A549 (cell line): ENCODE measurements at regions not wholly inside any gene's neighbourhood (a gene's known extent, or its start where the extent isn't known, plus 50 kb on each side); places are given as distances from the start of the nearest gene placed in this dataset.

Experiments used
- ATAC-seq, 2 experiments: fragments of 200-7000 bp in 1 of 2; fragments of >200 bp in 1 of 2; cut with Nextera tagmentation in 1 of 2; cut with Tn5 transposase in 1 of 2; 3 replicates each; pipeline versions ENCODE4 v1.8.0 to v1.9.1; 2018 to 2020; ENCODE audit warnings: mild to moderate bottlenecking in 1 of 2, moderate library complexity in 1 of 2
- CTCF ChIA-PET: fragments of 300-600 bp; sonication (Branson Sonifier 250); formaldehyde crosslinking; extraction: SDS; loops from one replicate; lab custom pipeline; 2021; ENCODE audit warnings: antibody characterized with exemption, inconsistent platforms; lab: Yijun Ruan, JAX
- POLR2A ChIA-PET: fragments of 350-600 bp; formaldehyde crosslinking; extraction: SDS; loops from one replicate; lab custom pipeline; 2021; ENCODE audit warnings: antibody characterized with exemption, inconsistent platforms; lab: Yijun Ruan, JAX
- DNase-seq, 2 experiments: peaks; one replicate each; pipeline versions ENCODE4 v3.0.0 to v3.0.0-alpha.2; 2011 to 2016; ENCODE audit warnings: low read depth in 1 of 2, low spot score in 1 of 2
- FAIRE-seq: peaks from 2 replicates; lab custom pipeline; 2011; peaks lifted over from hg19 to GRCh38; lab: Jason Lieb, UNC
- H3K27ac ChIP-seq, 2 experiments: fragments of >200 bp; sonication (Bioruptor Twin); formaldehyde crosslinking; 3 replicates each; pipeline ENCODE4 v1.5.1; 2016 to 2017
- H3K4me1 ChIP-seq: fragments of >200 bp; sonication (Bioruptor Twin); formaldehyde crosslinking; 3 replicates; pipeline ENCODE4 v1.6.1; 2016
- H3K4me2 ChIP-seq: fragments of >200 bp; sonication (Bioruptor Twin); formaldehyde crosslinking; 3 replicates; pipeline ENCODE4 v1.6.1; 2016
- H3K4me3 ChIP-seq: fragments of >200 bp; sonication (Bioruptor Twin); formaldehyde crosslinking; 3 replicates; pipeline ENCODE4 v1.5.1; 2016
- H3K9me3 ChIP-seq: fragments of >200 bp; sonication (Bioruptor Twin); formaldehyde crosslinking; 3 replicates; pipeline ENCODE4 v1.6.1; 2016
- CBX2 ChIP-seq: fragments of 200-600 bp; sonication (generic); IDR thresholded peaks from 2 replicates; pipeline ENCODE4 v1.6.1; 2016; ENCODE audit warnings: low read depth, mild to moderate bottlenecking, borderline replicate concordance
- EHMT2 ChIP-seq: fragments of 200-600 bp; sonication (generic); IDR thresholded peaks from 2 replicates; pipeline ENCODE4 v1.6.1; 2016; ENCODE audit warnings: antibody characterized with exemption, low read depth, mild to moderate bottlenecking, moderate library complexity
- EP300 ChIP-seq, 2 experiments: fragments of >200 bp; sonication (Bioruptor Twin); formaldehyde crosslinking; IDR thresholded peaks; 2 replicates in 1 of 2; 3 replicates in 1 of 2; pipeline ENCODE4 v1.6.1; 2016 to 2017
- ESRRA ChIP-seq: fragments of 150-350 bp; IDR thresholded peaks from 2 replicates; pipeline ENCODE4 v1.6.1; 2014; ENCODE audit warnings: mild to moderate bottlenecking, low read length, borderline replicate concordance
- FOXS1 ChIP-seq: fragments of 250-450 bp; sonication (Bioruptor Pico); IDR thresholded peaks from 2 replicates; pipeline ENCODE4 v1.5.0; 2020; ENCODE audit warnings: mild to moderate bottlenecking, moderate library complexity
- JUN ChIP-seq, 2 experiments: fragments of >200 bp; sonication (Bioruptor Twin); formaldehyde crosslinking; IDR thresholded peaks; 2 replicates in 1 of 2; 3 replicates in 1 of 2; pipeline ENCODE4 v1.6.1; 2016 to 2017
- KDM5A ChIP-seq: fragments of 200-600 bp; sonication (generic); IDR thresholded peaks from 2 replicates; pipeline ENCODE4 v1.6.1; 2016; ENCODE audit warnings: antibody characterized with exemption, mild to moderate bottlenecking
- MAFK ChIP-seq: fragments of 450-650 bp; IDR thresholded peaks from 2 replicates; pipeline ENCODE4 v1.6.1; 2014; ENCODE audit not compliant: partially characterized antibody
- MAZ ChIP-seq: fragments of 150-350 bp; IDR thresholded peaks from 2 replicates; pipeline ENCODE4 v1.6.1; 2014; ENCODE audit warnings: antibody characterized with exemption, low read depth, low read length, borderline replicate concordance
- NPAS2 ChIP-seq: fragments of 250-450 bp; sonication (Bioruptor Pico); IDR thresholded peaks from 2 replicates; pipeline ENCODE4 v1.8.0; 2022; ENCODE audit warnings: mild to moderate bottlenecking, moderate library complexity, borderline replicate concordance
- POLR2A ChIP-seq: IDR thresholded peaks from 2 replicates; pipeline ENCODE4 v1.6.1; 2012; ENCODE audit warnings: mild to moderate bottlenecking, low read length
- RFX5 ChIP-seq: fragments of 450-650 bp; IDR thresholded peaks from 2 replicates; pipeline ENCODE4 v1.7.1; 2014; ENCODE audit warnings: antibody characterized with exemption, mild to moderate bottlenecking, moderate library complexity
- ZNF302 ChIP-seq: fragments of 250-450 bp; sonication (Bioruptor Pico); IDR thresholded peaks from 2 replicates; pipeline ENCODE4 v1.9.0; 2021; ENCODE audit warnings: inconsistent platforms, mild to moderate bottlenecking, moderate library complexity
- WGBS: methylation state at CpG from one replicate; pipeline ENCODE4 v1.1.6; 2017; ENCODE audit errors: missing lambda C conversion rate; 5-methylcytosine and 5-hydroxymethylcytosine counted together
- TF ChIP-seq, protein P1 (sequence below): fragments of 250-450 bp; sonication (Bioruptor Pico); IDR thresholded peaks from 2 replicates; pipeline ENCODE4 v1.5.0; 2020; ENCODE audit warnings: low read depth, mild to moderate bottlenecking, moderate library complexity
- TF ChIP-seq, protein P2 (sequence below): fragments of 200-600 bp; sonication (generic); IDR thresholded peaks from 2 replicates; pipeline ENCODE4 v1.6.1; 2016; ENCODE audit warnings: antibody characterized with exemption, mild to moderate bottlenecking, moderate library complexity

- ATAC-seq (no peak), DNase-seq (no peak), FAIRE-seq (no peak)
- no peaks in the 10 kb centered on the region for H3K9me3 ChIP-seq
- H3K4me2 ChIP-seq, result no peak overlapping the region
- TF ChIP-seq FOXS1 (CRISPR knock-in tag) (no peak), ZNF302 (CRISPR knock-in tag) (no peak), EHMT2 (no peak)
- TF ChIP-seq, protein P1, sequence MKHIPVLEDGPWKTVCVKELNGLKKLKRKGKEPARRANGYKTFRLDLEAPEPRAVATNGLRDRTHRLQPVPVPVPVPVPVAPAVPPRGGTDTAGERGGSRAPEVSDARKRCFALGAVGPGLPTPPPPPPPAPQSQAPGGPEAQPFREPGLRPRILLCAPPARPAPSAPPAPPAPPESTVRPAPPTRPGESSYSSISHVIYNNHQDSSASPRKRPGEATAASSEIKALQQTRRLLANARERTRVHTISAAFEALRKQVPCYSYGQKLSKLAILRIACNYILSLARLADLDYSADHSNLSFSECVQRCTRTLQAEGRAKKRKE (CRISPR knock-in tag), result no peak
- no peak overlapping the region for H3K27ac ChIP-seq
- POLR2A ChIA-PET, result no interaction called here
- no peaks in the 10 kb centered on the region for H3K4me1 ChIP-seq
- no peak overlapping the region for H3K4me3 ChIP-seq
- CTCF ChIA-PET, result no interaction called here
These were observed 522.3 kb upstream of the LUZP2 start for GRCh38 chr11:23974601-23975000.

DNA sequence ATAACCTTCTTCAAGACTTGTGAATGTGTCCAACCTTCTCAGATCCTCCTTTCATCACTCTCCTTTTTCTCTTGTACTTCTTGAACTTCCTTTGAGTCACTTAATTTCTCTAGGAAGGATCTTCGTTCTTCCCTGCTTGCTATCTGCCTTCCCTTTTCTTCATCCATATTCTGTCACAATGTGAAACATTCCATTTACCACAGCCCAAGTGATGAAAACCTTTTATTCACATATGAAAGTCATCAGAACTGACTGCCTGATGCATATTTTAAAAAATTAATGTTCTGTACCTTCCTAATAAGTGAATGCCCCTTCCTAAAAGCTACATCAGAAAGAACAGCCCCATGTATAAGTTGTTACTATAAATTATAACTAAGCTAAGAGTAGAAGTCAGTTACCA lies 520.4 kb upstream of the LUZP2 start:
- TF ChIP-seq, protein P2, sequence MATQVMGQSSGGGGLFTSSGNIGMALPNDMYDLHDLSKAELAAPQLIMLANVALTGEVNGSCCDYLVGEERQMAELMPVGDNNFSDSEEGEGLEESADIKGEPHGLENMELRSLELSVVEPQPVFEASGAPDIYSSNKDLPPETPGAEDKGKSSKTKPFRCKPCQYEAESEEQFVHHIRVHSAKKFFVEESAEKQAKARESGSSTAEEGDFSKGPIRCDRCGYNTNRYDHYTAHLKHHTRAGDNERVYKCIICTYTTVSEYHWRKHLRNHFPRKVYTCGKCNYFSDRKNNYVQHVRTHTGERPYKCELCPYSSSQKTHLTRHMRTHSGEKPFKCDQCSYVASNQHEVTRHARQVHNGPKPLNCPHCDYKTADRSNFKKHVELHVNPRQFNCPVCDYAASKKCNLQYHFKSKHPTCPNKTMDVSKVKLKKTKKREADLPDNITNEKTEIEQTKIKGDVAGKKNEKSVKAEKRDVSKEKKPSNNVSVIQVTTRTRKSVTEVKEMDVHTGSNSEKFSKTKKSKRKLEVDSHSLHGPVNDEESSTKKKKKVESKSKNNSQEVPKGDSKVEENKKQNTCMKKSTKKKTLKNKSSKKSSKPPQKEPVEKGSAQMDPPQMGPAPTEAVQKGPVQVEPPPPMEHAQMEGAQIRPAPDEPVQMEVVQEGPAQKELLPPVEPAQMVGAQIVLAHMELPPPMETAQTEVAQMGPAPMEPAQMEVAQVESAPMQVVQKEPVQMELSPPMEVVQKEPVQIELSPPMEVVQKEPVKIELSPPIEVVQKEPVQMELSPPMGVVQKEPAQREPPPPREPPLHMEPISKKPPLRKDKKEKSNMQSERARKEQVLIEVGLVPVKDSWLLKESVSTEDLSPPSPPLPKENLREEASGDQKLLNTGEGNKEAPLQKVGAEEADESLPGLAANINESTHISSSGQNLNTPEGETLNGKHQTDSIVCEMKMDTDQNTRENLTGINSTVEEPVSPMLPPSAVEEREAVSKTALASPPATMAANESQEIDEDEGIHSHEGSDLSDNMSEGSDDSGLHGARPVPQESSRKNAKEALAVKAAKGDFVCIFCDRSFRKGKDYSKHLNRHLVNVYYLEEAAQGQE, result no peak
- TF ChIP-seq POLR2A (no peak), KDM5A (no peak), NPAS2 (no peak), CBX2 (no peak), RFX5 (no peak)
- no peak for FAIRE-seq
- WGBS, result 56% methylated on average over 1 of the region's 1 CpG
- no peak overlapping the region for H3K4me3 ChIP-seq
- no peak overlapping the region for H3K27ac ChIP-seq
- H3K4me1 ChIP-seq, result no peaks in the 10 kb centered on the region
- no peaks in the 10 kb centered on the region for H3K9me3 ChIP-seq
- DNase-seq, result no peak
- ChIA-PET CTCF (no interaction called here), POLR2A (no interaction called here)
- ATAC-seq, result no peak
- H3K4me2 ChIP-seq, result no peak overlapping the region

DNA sequence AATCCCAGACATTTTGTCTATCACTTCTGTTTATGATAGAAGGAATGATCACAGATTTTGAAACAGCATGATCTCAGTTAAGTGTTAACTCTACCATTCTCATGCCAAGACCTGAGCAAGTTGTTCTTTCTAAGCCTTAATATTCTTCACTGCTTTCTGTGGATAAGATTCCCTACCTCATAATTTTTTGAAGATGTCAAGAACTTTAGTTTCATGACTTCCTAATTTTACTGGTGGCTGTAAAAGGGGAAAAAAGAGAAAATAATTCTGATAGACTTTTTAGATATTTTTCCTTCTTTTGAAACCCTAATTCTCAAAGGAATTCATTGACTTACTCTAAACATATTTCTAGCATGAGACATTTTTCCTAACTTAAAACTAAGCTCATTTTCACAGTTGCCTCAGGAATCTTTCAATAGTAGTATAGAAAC lies 520.0 kb upstream of the LUZP2 start:
- H3K4me1 ChIP-seq, result no peaks in the 10 kb centered on the region
- DNase-seq, result no peak
- ChIA-PET POLR2A (no interaction called here), CTCF (no interaction called here)
- no peak overlapping the region for H3K27ac ChIP-seq
- no peak for ATAC-seq
- no peak overlapping the region for H3K4me2 ChIP-seq
- H3K4me3 ChIP-seq, result no peak overlapping the region
- TF ChIP-seq RFX5, result no peak
- TF ChIP-seq MAZ, result no peak
- no peak for TF ChIP-seq EP300 (IDR thresholded peaks at IDR 0.05)
- TF ChIP-seq, all 56 proteins: peak for 0
- FAIRE-seq, result no peak
- no peaks in the 10 kb centered on the region for H3K9me3 ChIP-seq

DNA sequence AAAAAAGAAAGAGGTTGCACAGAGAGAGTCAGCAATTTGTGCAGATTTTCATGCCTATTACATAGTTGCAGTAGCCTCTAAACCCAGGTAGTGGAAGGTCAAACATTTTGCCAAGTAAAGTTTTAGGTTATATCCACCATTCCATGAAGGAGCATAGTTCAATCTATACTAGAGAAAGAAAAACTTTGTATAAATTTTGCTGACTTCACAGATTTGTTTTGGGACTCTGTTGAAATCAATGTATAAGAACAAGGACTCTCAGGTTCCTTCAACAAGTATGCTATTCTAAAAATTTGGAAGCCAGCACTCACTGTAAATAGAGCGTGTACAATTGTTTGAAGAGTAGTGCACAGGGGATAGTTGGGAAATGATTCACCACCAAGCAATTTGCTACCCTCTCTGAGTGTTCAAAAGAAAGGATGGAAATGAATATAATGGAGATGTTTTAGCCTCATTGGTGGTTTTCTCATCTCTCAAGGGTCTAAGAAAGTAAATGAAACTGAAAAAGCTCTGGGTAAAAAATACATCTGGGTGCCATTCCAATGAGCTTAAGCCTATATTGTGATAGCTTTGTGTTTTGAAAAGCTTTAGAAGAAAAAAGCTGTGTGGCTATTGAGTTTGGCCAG lies 508.4 kb upstream of the LUZP2 start:
- Histone ChIP-seq H3K4me3 (no peak overlapping the region), H3K4me2 (peak overlapping the region; percentile 52), H3K4me1 (peaks cover 18% of the 10 kb centered on the region; the same call in 2 of the 3 replicates), H3K9me3 (no peaks in the 10 kb centered on the region), H3K27ac (no peak overlapping the region)
- POLR2A ChIA-PET, result no interaction called here
- TF ChIP-seq JUN (IDR thresholded peaks at IDR 0.05) (no peak), ESRRA (no peak), MAFK (peak; percentile 96)
- CTCF ChIA-PET, result no interaction called here
- FAIRE-seq (no peak), DNase-seq (peak in 1 of 2 experiments; percentile 7), ATAC-seq (peak; percentile 39 to 76; a peak in 3 of 6 replicates)
- 3% methylated on average over 1 of the region's 1 CpG for WGBS
